GM18858 (cell line): ENCODE measurements at regions not wholly inside any gene's neighbourhood (a gene's known extent, or its start where the extent isn't known, plus 50 kb on each side); places are given as distances from the start of the nearest gene placed in this dataset.

Experiments used
- ATAC-seq: cut with Tn5 transposase; IDR thresholded peaks from one replicate; pipeline ENCODE4 v1.9.1; 2021; ENCODE audit not compliant: unreplicated experiment

- ATAC-seq, result no peak
Observed at GRCh38 chr4:45795135-45795534, 328.7 kb downstream of the GABRG1 start.

- ATAC-seq, result no peak
Observed at GRCh38 chr4:45778514-45778913, 345.3 kb downstream of the GABRG1 start.

- no peak for ATAC-seq
Observed at GRCh38 chr4:45776146-45776545, 347.7 kb downstream of the GABRG1 start.

- no peak for ATAC-seq
Observed at GRCh38 chr4:45770958-45771357, 352.9 kb downstream of the GABRG1 start.

GRCh38 chr4:45765521-45765920 is 358.3 kb downstream of the GABRG1 start:
- ATAC-seq, result no peak

GRCh38 chr4:45751877-45752530 is 371.9 kb downstream of the GABRG1 start:
- no peak for ATAC-seq

GRCh38 chr4:45750721-45751120 is 373.1 kb downstream of the GABRG1 start:
- no peak for ATAC-seq

- no peak for ATAC-seq
Observed at GRCh38 chr4:45745741-45746140, 378.1 kb downstream of the GABRG1 start.

GRCh38 chr4:45741897-45742296 is 382.0 kb downstream of the GABRG1 start:
- no peak for ATAC-seq

- no peak for ATAC-seq
Observed at GRCh38 chr4:45732161-45732560, 391.7 kb downstream of the GABRG1 start.

GRCh38 chr4:45716093-45716492 is 407.8 kb downstream of the GABRG1 start:
- no peak for ATAC-seq

GRCh38 chr4:45713996-45714395 is 409.9 kb downstream of the GABRG1 start:
- no peak for ATAC-seq

- ATAC-seq, result no peak
Observed at GRCh38 chr4:45701621-45702020, 422.2 kb downstream of the GABRG1 start.

- ATAC-seq, result no peak
Observed at GRCh38 chr4:45693746-45694145, 430.1 kb downstream of the GABRG1 start.

GRCh38 chr4:45692131-45692735 is 431.6 kb downstream of the GABRG1 start:
- ATAC-seq, result no peak

- ATAC-seq, result no peak
Observed at GRCh38 chr4:45688341-45688740, 435.5 kb downstream of the GABRG1 start.

- ATAC-seq, result no peak
Observed at GRCh38 chr4:45679411-45679810, 444.4 kb downstream of the GABRG1 start.

GRCh38 chr4:45668128-45668527 is 455.7 kb downstream of the GABRG1 start:
- no peak for ATAC-seq

- no peak for ATAC-seq
Observed at GRCh38 chr4:45663628-45664081, 460.2 kb downstream of the GABRG1 start.

GRCh38 chr4:45663003-45663402 is 460.9 kb downstream of the GABRG1 start:
- ATAC-seq, result no peak

- no peak for ATAC-seq
Observed at GRCh38 chr4:45661893-45662292, 462.0 kb downstream of the GABRG1 start.

GRCh38 chr4:45650545-45650944 is 473.3 kb downstream of the GABRG1 start:
- no peak for ATAC-seq

- no peak for ATAC-seq
Observed at GRCh38 chr4:45648846-45649245, 475.0 kb downstream of the GABRG1 start.
